CD8-positive, alpha-beta memory T cell (primary cell): ENCODE measurements at regions not wholly inside any gene's neighbourhood (a gene's known extent, or its start where the extent isn't known, plus 50 kb on each side); places are given as distances from the start of the nearest gene placed in this dataset.
"Not testable (repeated sequence)": the region's sequence is repeated elsewhere in the genome, so short reads cannot be mapped to it uniquely, and the experiment has no call there.

Experiments used
- CTCF ChIA-PET: fragments of 350-600 bp; sonication (Branson Sonifier 250); formaldehyde crosslinking; loops from one replicate; lab custom pipeline; 2021; ENCODE audit warnings: antibody characterized with exemption; lab: Charles Lee
- POLR2A ChIA-PET: fragments of 350-600 bp; sonication (Branson Sonifier 250); formaldehyde crosslinking; loops from one replicate; lab custom pipeline; 2021; ENCODE audit warnings: antibody characterized with exemption; lab: Charles Lee
- DNase-seq, 5 donors: peaks; one replicate each; pipeline versions ENCODE4 v3.0.0 to v3.0.0-alpha.2; 2020 to 2022; ENCODE audit warnings: mixed read lengths in 1 of 5
- H3K27ac ChIP-seq: one replicate; pipeline ENCODE4 v1.7.0; 2013; ENCODE audit warnings: low read depth, mild to moderate bottlenecking, low read length, moderate library complexity
- H3K27me3 ChIP-seq: 2 replicates; pipeline ENCODE4 v1.7.0; 2013; ENCODE audit warnings: low read length, mild to moderate bottlenecking; ENCODE audit not compliant: insufficient read depth, poor library complexity, severe bottlenecking
- H3K36me3 ChIP-seq: 2 replicates; pipeline ENCODE4 v1.7.0; 2013; ENCODE audit warnings: mild to moderate bottlenecking, low read length, moderate library complexity; ENCODE audit not compliant: insufficient read depth
- H3K4me1 ChIP-seq: 2 replicates; pipeline ENCODE4 v1.7.0; 2013; ENCODE audit warnings: mild to moderate bottlenecking, low read length, moderate library complexity; ENCODE audit not compliant: insufficient read depth
- H3K4me3 ChIP-seq: 2 replicates; pipeline ENCODE4 v1.7.0; 2013; ENCODE audit warnings: mild to moderate bottlenecking, low read length
- H3K9me3 ChIP-seq: 2 replicates; pipeline ENCODE4 v1.7.0; 2013; ENCODE audit warnings: mild to moderate bottlenecking, low read length
- H3K27ac Mint-ChIP-seq, 8 donors: one replicate each; pipeline ENCODE4 v1.8.0; 2020 to 2021; ENCODE audit warnings: mixed read lengths in 8 of 8, mild to moderate bottlenecking in 6 of 8, inconsistent platforms in 3 of 8, moderate library complexity in 3 of 8
- H3K27me3 Mint-ChIP-seq, 2 donors: one replicate each; pipeline ENCODE4 v1.8.0; 2020 to 2021; ENCODE audit warnings: mixed read lengths in 2 of 2, mild to moderate bottlenecking in 1 of 2, moderate library complexity in 1 of 2
- H3K36me3 Mint-ChIP-seq, 3 donors: one replicate each; pipeline ENCODE4 v1.8.0; 2020 to 2021; ENCODE audit warnings: mixed read lengths in 3 of 3, inconsistent platforms in 1 of 3, mild to moderate bottlenecking in 1 of 3
- H3K4me1 Mint-ChIP-seq, 3 donors: one replicate each; pipeline ENCODE4 v1.8.0; 2020 to 2021; ENCODE audit warnings: mixed read lengths in 3 of 3, inconsistent platforms in 1 of 3, mild to moderate bottlenecking in 1 of 3
- H3K4me3 Mint-ChIP-seq, 7 donors: one replicate each; pipeline ENCODE4 v1.8.0; 2020 to 2021; ENCODE audit warnings: mixed read lengths in 7 of 7, mild to moderate bottlenecking in 6 of 7, moderate library complexity in 4 of 7, inconsistent platforms in 2 of 7
- H3K9me3 Mint-ChIP-seq, 5 donors: one replicate each; pipeline ENCODE4 v1.8.0; 2020 to 2022; ENCODE audit warnings: mixed read lengths in 5 of 5, mild to moderate bottlenecking in 3 of 5, moderate library complexity in 2 of 5, inconsistent platforms in 1 of 5

GRCh38 chr2:132220589-132220988, 58.8 kb upstream of the ANKRD30BL start:
- H3K4me3 ChIP-seq, H3K36me3 ChIP-seq, H3K4me1 Mint-ChIP-seq, H3K4me3 Mint-ChIP-seq, DNase-seq, POLR2A ChIA-PET, H3K27me3 Mint-ChIP-seq, H3K9me3 ChIP-seq, H3K27me3 ChIP-seq, H3K27ac Mint-ChIP-seq, H3K9me3 Mint-ChIP-seq, H3K36me3 Mint-ChIP-seq, H3K27ac ChIP-seq, CTCF ChIA-PET, H3K4me1 ChIP-seq: not testable (repeated sequence)

GRCh38 chr2:132221886-132222285, 60.1 kb upstream of the ANKRD30BL start:
- CTCF ChIA-PET, H3K27ac ChIP-seq, H3K27ac Mint-ChIP-seq, H3K27me3 Mint-ChIP-seq, H3K9me3 Mint-ChIP-seq, POLR2A ChIA-PET, H3K4me1 ChIP-seq, H3K4me3 Mint-ChIP-seq, H3K9me3 ChIP-seq, H3K36me3 ChIP-seq, H3K27me3 ChIP-seq, H3K4me1 Mint-ChIP-seq, DNase-seq, H3K36me3 Mint-ChIP-seq, H3K4me3 ChIP-seq: not testable (repeated sequence)

- H3K36me3 ChIP-seq = no peaks in the 10 kb centered on the region
- no peaks in the 10 kb centered on the region for H3K4me1 ChIP-seq
- H3K9me3 ChIP-seq = no peaks in the 10 kb centered on the region
- H3K4me3 Mint-ChIP-seq = no peak overlapping the region
- no peaks in the 10 kb centered on the region for H3K4me1 Mint-ChIP-seq
- no peaks in the 10 kb centered on the region for H3K27me3 ChIP-seq
- peaks cover 3 to 12% of the 10 kb centered on the region in 2 donors for H3K27me3 Mint-ChIP-seq
- H3K4me3 ChIP-seq = no peak overlapping the region
- peaks cover 8 to 30% (median 19%) of the 10 kb centered on the region in 5 donors for H3K9me3 Mint-ChIP-seq
- DNase-seq = no peak
- ChIA-PET POLR2A (no interaction called here), CTCF (no interaction called here)
- H3K27ac ChIP-seq = no peak overlapping the region
- H3K27ac Mint-ChIP-seq = no peak overlapping the region
- no peaks in the 10 kb centered on the region for H3K36me3 Mint-ChIP-seq
Observed at GRCh38 chr2:132252191-132252893, 90.6 kb upstream of the ANKRD30BL start.

GRCh38 chr2:132252894-132253264, 91.1 kb upstream of the ANKRD30BL start:
- ChIA-PET POLR2A (no interaction called here), CTCF (no interaction called here)
- Histone ChIP-seq H3K4me3 (no peak overlapping the region), H3K9me3 (no peaks in the 10 kb centered on the region), H3K27ac (no peak overlapping the region), H3K36me3 (no peaks in the 10 kb centered on the region), H3K27me3 (no peaks in the 10 kb centered on the region), H3K4me1 (no peaks in the 10 kb centered on the region)
- no peak overlapping the region for H3K4me3 Mint-ChIP-seq
- no peaks in the 10 kb centered on the region for H3K36me3 Mint-ChIP-seq
- no peak overlapping the region for H3K27ac Mint-ChIP-seq
- DNase-seq = no peak
- peaks cover 3 to 12% of the 10 kb centered on the region in 2 donors for H3K27me3 Mint-ChIP-seq
- H3K9me3 Mint-ChIP-seq = peaks cover 8 to 30% (median 19%) of the 10 kb centered on the region in 5 donors
- no peaks in the 10 kb centered on the region for H3K4me1 Mint-ChIP-seq

- no peak overlapping the region for H3K27ac ChIP-seq
- H3K4me3 ChIP-seq = no peak overlapping the region
- ChIA-PET POLR2A (no interaction called here), CTCF (no interaction called here)
- no peaks in the 10 kb centered on the region for H3K36me3 ChIP-seq
- Mint-ChIP-seq H3K4me3 (no peak overlapping the region), H3K9me3 (peaks cover 8 to 26% (median 19%) of the 10 kb centered on the region in 5 donors), H3K4me1 (no peaks in the 10 kb centered on the region), H3K27ac (no peak overlapping the region), H3K27me3 (peaks cover 3 to 12% of the 10 kb centered on the region in 2 donors), H3K36me3 (no peaks in the 10 kb centered on the region)
- H3K4me1 ChIP-seq = no peaks in the 10 kb centered on the region
- no peaks in the 10 kb centered on the region for H3K9me3 ChIP-seq
- H3K27me3 ChIP-seq = no peaks in the 10 kb centered on the region
- DNase-seq = no peak
Observed at GRCh38 chr2:132253496-132254305, 91.9 kb upstream of the ANKRD30BL start.

- CTCF ChIA-PET, DNase-seq, H3K27ac ChIP-seq, H3K4me1 ChIP-seq, H3K27ac Mint-ChIP-seq, H3K36me3 Mint-ChIP-seq, H3K9me3 ChIP-seq, H3K4me3 ChIP-seq, H3K4me1 Mint-ChIP-seq, H3K4me3 Mint-ChIP-seq, H3K27me3 ChIP-seq, H3K36me3 ChIP-seq, POLR2A ChIA-PET: not testable (repeated sequence)
- Mint-ChIP-seq H3K9me3 (peaks cover 8 to 28% (median 19%) of the 10 kb centered on the region in 5 donors), H3K27me3 (peaks cover 3 to 14% of the 10 kb centered on the region in 2 donors)
Observed at GRCh38 chr2:132254306-132254919, 92.7 kb upstream of the ANKRD30BL start.

- no peaks in the 10 kb centered on the region for H3K36me3 ChIP-seq
- no peak overlapping the region for H3K27ac ChIP-seq
- no peak overlapping the region for H3K4me3 ChIP-seq
- H3K36me3 Mint-ChIP-seq = no peaks in the 10 kb centered on the region
- H3K4me3 Mint-ChIP-seq = no peak overlapping the region
- no peak overlapping the region for H3K27ac Mint-ChIP-seq
- peaks cover 3 to 14% of the 10 kb centered on the region in 2 donors for H3K27me3 Mint-ChIP-seq
- H3K4me1 Mint-ChIP-seq = no peaks in the 10 kb centered on the region
- no peaks in the 10 kb centered on the region for H3K4me1 ChIP-seq
- no peak for DNase-seq
- H3K9me3 ChIP-seq = no peaks in the 10 kb centered on the region
- no peaks in the 10 kb centered on the region for H3K27me3 ChIP-seq
- peaks cover 0 to 18% (median 13%) of the 10 kb centered on the region in 5 donors for H3K9me3 Mint-ChIP-seq
- ChIA-PET CTCF (no interaction called here), POLR2A (no interaction called here)
Observed at GRCh38 chr2:132255714-132256113, 94.0 kb upstream of the ANKRD30BL start.

- no peaks in the 10 kb centered on the region for H3K36me3 Mint-ChIP-seq
- no peak overlapping the region for H3K4me3 Mint-ChIP-seq
- Histone ChIP-seq H3K27me3 (no peaks in the 10 kb centered on the region), H3K4me3 (no peak overlapping the region), H3K4me1 (no peaks in the 10 kb centered on the region), H3K27ac (no peak overlapping the region), H3K9me3 (no peaks in the 10 kb centered on the region), H3K36me3 (no peaks in the 10 kb centered on the region)
- no peak overlapping the region for H3K27ac Mint-ChIP-seq
- H3K27me3 Mint-ChIP-seq = peaks cover 3 to 14% of the 10 kb centered on the region in 2 donors
- ChIA-PET CTCF (no interaction called here), POLR2A (no interaction called here)
- DNase-seq = no peak
- H3K9me3 Mint-ChIP-seq = peaks cover 0 to 18% (median 13%) of the 10 kb centered on the region in 5 donors
- H3K4me1 Mint-ChIP-seq = no peaks in the 10 kb centered on the region
Observed at GRCh38 chr2:132256251-132256902, 94.6 kb upstream of the ANKRD30BL start.
